Neural cell (in vitro differentiated cells): ENCODE measurements at regions not wholly inside any gene's neighbourhood (a gene's known extent, or its start where the extent isn't known, plus 50 kb on each side); places are given as distances from the start of the nearest gene placed in this dataset.

Experiments used
- H2AFZ ChIP-seq: fragments of 200-600, 300-800 bp; sonication (generic), shearing (Covaris generic); 2 replicates; pipeline ENCODE4 v1.6.0; 2014; ENCODE audit warnings: low read depth, mild to moderate bottlenecking, antibody characterized with exemption, low read length, moderate library complexity
- H3F3A ChIP-seq: fragments of 200-600 bp; shearing (Covaris generic); 2 replicates; pipeline ENCODE4 v1.6.1; 2016; ENCODE audit warnings: mild to moderate bottlenecking, moderate library complexity, mixed read lengths, antibody characterized with exemption, low read length; ENCODE audit not compliant: insufficient read depth, poor library complexity, severe bottlenecking
- H3K27ac ChIP-seq: fragments of 200-600, 300-800 bp; sonication (generic), shearing (Covaris generic); 2 replicates; pipeline ENCODE4 v1.5.1; 2014; ENCODE audit warnings: mild to moderate bottlenecking, low read length, moderate library complexity
- H3K27me3 ChIP-seq: fragments of 300-800, 200-600 bp; sonication (generic), shearing (Covaris generic); 2 replicates; pipeline ENCODE4 v1.6.0; 2014; ENCODE audit warnings: mild to moderate bottlenecking, low read depth, low read length, moderate library complexity; ENCODE audit not compliant: insufficient read depth
- H3K36me3 ChIP-seq: fragments of 300-800, 200-600 bp; sonication (generic), shearing (Covaris generic); 2 replicates; pipeline ENCODE4 v1.5.1; 2014; ENCODE audit warnings: mild to moderate bottlenecking, antibody characterized with exemption, low read length, moderate library complexity; ENCODE audit not compliant: insufficient read depth
- H3K4me2 ChIP-seq: fragments of 300-800, 200-600 bp; sonication (generic), shearing (Covaris generic); 2 replicates; pipeline ENCODE4 v1.6.0; 2014; ENCODE audit warnings: mild to moderate bottlenecking, low read length
- H3K4me3 ChIP-seq: fragments of 300-800, 200-600 bp; sonication (generic), shearing (Covaris generic); 2 replicates; pipeline ENCODE4 v1.5.1; 2014; ENCODE audit warnings: mild to moderate bottlenecking, low read length, moderate library complexity
- H3K79me2 ChIP-seq: fragments of 200-600 bp; shearing (Covaris generic); replicated peaks from 2 replicates; pipeline ENCODE4 v1.6.0; 2014; ENCODE audit warnings: mild to moderate bottlenecking, low read length, moderate library complexity; ENCODE audit not compliant: insufficient read depth
- H3K9ac ChIP-seq: fragments of 300-800, 200-600 bp; sonication (generic), shearing (Covaris generic); 2 replicates; pipeline ENCODE4 v1.6.1; 2016; ENCODE audit warnings: mild to moderate bottlenecking, low read length, mixed read lengths
- H3K9me2 ChIP-seq: fragments of 200-600 bp; shearing (Covaris generic); 2 replicates; pipeline ENCODE4 v1.6.1; 2016; ENCODE audit warnings: mild to moderate bottlenecking, low read length, mixed read lengths; ENCODE audit not compliant: insufficient read depth
- H3K9me3 ChIP-seq: fragments of 200-600, 300-800 bp; sonication (generic), shearing (Covaris generic); 2 replicates; pipeline ENCODE4 v1.6.1; 2016; ENCODE audit warnings: mild to moderate bottlenecking, mixed run types, low read length, moderate library complexity, mixed read lengths
- H4K20me1 ChIP-seq: fragments of 200-600 bp; shearing (Covaris generic); 2 replicates; pipeline ENCODE4 v1.6.1; 2016; ENCODE audit warnings: mild to moderate bottlenecking, mixed run types; ENCODE audit not compliant: insufficient read depth
- CTCF ChIP-seq: fragments of 450-650 bp; IDR thresholded peaks from 2 replicates; pipeline ENCODE4 v1.5.1; 2014; ENCODE audit warnings: antibody characterized with exemption, mild to moderate bottlenecking, moderate library complexity; ENCODE audit not compliant: poor library complexity, severe bottlenecking
- EP300 ChIP-seq: fragments of 450-650 bp; conservative IDR thresholded peaks from 2 replicates; pipeline ENCODE4 v1.6.1; 2014; ENCODE audit warnings: antibody characterized with exemption, mild to moderate bottlenecking, moderate library complexity; ENCODE audit not compliant: poor library complexity, severe bottlenecking
- EZH2 ChIP-seq: fragments of 200-600, 300-800 bp; shearing (Covaris generic), sonication (generic); IDR thresholded peaks from 2 replicates; pipeline ENCODE4 v1.6.1; 2014; ENCODE audit warnings: antibody characterized with exemption, low read length, borderline replicate concordance, mild to moderate bottlenecking; ENCODE audit not compliant: insufficient read depth, poor library complexity, severe bottlenecking
- MXI1 ChIP-seq: fragments of 450-650 bp; conservative IDR thresholded peaks from 2 replicates; pipeline ENCODE4 v1.6.1; 2014; ENCODE audit warnings: antibody characterized with exemption, mild to moderate bottlenecking; ENCODE audit not compliant: poor library complexity, severe bottlenecking
- POLR2AphosphoS5 ChIP-seq: IDR thresholded peaks from 2 replicates; pipeline ENCODE4 v1.6.1; 2012
- RAD21 ChIP-seq: fragments of 450-650 bp; conservative IDR thresholded peaks from 2 replicates; pipeline ENCODE4 v1.6.1; 2014; ENCODE audit warnings: antibody characterized with exemption, mild to moderate bottlenecking, moderate library complexity
- REST ChIP-seq: IDR thresholded peaks from 2 replicates; pipeline ENCODE4 v1.6.1; 2012; ENCODE audit warnings: borderline replicate concordance
- SMC3 ChIP-seq: fragments of 450-650 bp; conservative IDR thresholded peaks from 2 replicates; pipeline ENCODE4 v1.6.1; 2014; ENCODE audit warnings: antibody characterized with exemption, mild to moderate bottlenecking, moderate library complexity; ENCODE audit not compliant: poor library complexity
- TAF1 ChIP-seq: IDR thresholded peaks from 2 replicates; pipeline ENCODE4 v1.6.1; 2012; ENCODE audit warnings: low read depth

- Histone ChIP-seq H3K36me3 (no peaks in the 10 kb centered on the region), H3K9ac (no peak overlapping the region), H3K4me2 (no peak overlapping the region), H3F3A (no peaks in the 10 kb centered on the region), H3K9me3 (no peaks in the 10 kb centered on the region), H3K27ac (no peak overlapping the region), H3K9me2 (no peaks in the 10 kb centered on the region), H3K27me3 (no peaks in the 10 kb centered on the region), H4K20me1 (no peaks in the 10 kb centered on the region), H3K79me2 (no peaks in the 10 kb centered on the region), H3K4me3 (no peak overlapping the region), H2AFZ (no peak overlapping the region)
- TF ChIP-seq REST = no peak
- TF ChIP-seq RAD21 = no peak
- TF ChIP-seq EP300 = peak; percentile 70
- TF ChIP-seq POLR2AphosphoS5 = peak; percentile 15
Observed at GRCh38 chr5:82586661-82587310, 308.6 kb upstream of the RPS23 start.

GRCh38 chr5:82586181-82586580 is 308.0 kb upstream of the RPS23 start:
- no peak overlapping the region for H2AFZ ChIP-seq
- no peaks in the 10 kb centered on the region for H3K27me3 ChIP-seq
- no peak overlapping the region for H3K4me2 ChIP-seq
- H3K36me3 ChIP-seq = no peaks in the 10 kb centered on the region
- no peaks in the 10 kb centered on the region for H3K9me3 ChIP-seq
- H3K9ac ChIP-seq = no peak overlapping the region
- no peak overlapping the region for H3K27ac ChIP-seq
- H3F3A ChIP-seq = no peaks in the 10 kb centered on the region
- H4K20me1 ChIP-seq = no peaks in the 10 kb centered on the region
- H3K4me3 ChIP-seq = no peak overlapping the region
- TF ChIP-seq SMC3 = no peak
- TF ChIP-seq REST = no peak
- no peak for TF ChIP-seq EP300
- TF ChIP-seq CTCF = no peak
- TF ChIP-seq MXI1 = no peak
- no peak for TF ChIP-seq RAD21
- TF ChIP-seq POLR2AphosphoS5 = no peak
- no peak for TF ChIP-seq TAF1
- no peak for TF ChIP-seq EZH2
- no peaks in the 10 kb centered on the region for H3K79me2 ChIP-seq
- H3K9me2 ChIP-seq = no peaks in the 10 kb centered on the region
